Rectal smooth muscle tissue (tissue), 1 donor: ENCODE measurements at regions not wholly inside any gene's neighbourhood (a gene's known extent, or its start where the extent isn't known, plus 50 kb on each side); places are given as distances from the start of the nearest gene placed in this dataset.

Experiments
- H3K27ac ChIP-seq: one replicate; pipeline ENCODE4 v1.7.0; 2013; ENCODE audit warnings: low read depth, low read length, inconsistent platforms
- H3K27me3 ChIP-seq: one replicate; pipeline ENCODE4 v1.7.0; 2013; ENCODE audit warnings: low read length; ENCODE audit not compliant: control insufficient read depth, insufficient read depth
- H3K36me3 ChIP-seq: one replicate; pipeline ENCODE4 v1.7.0; 2013; ENCODE audit warnings: low read length; ENCODE audit not compliant: control insufficient read depth, insufficient read depth
- H3K4me1 ChIP-seq: one replicate; pipeline ENCODE4 v1.7.0; 2013; ENCODE audit warnings: low read length; ENCODE audit not compliant: control insufficient read depth, insufficient read depth
- H3K4me3 ChIP-seq: one replicate; pipeline ENCODE4 v1.7.0; 2013; ENCODE audit warnings: low read length
- H3K9ac ChIP-seq: one replicate; pipeline ENCODE4 v1.7.0; 2013; ENCODE audit warnings: low read length

GRCh38 chr4:155616117-155616516 lies 50.5 kb upstream of the GUCY1A1 start:
- Histone ChIP-seq H3K36me3 (no peaks in the 10 kb centered on the region), H3K9ac (no peak overlapping the region), H3K27me3 (no peaks in the 10 kb centered on the region), H3K4me3 (no peak overlapping the region), H3K4me1 (no peaks in the 10 kb centered on the region), H3K27ac (no peak overlapping the region)

- H3K9ac ChIP-seq: no peak overlapping the region
- H3K27ac ChIP-seq: no peak overlapping the region
- no peaks in the 10 kb centered on the region for H3K36me3 ChIP-seq
- no peaks in the 10 kb centered on the region for H3K27me3 ChIP-seq
- no peaks in the 10 kb centered on the region for H3K4me1 ChIP-seq
- no peak overlapping the region for H3K4me3 ChIP-seq
Observed at GRCh38 chr4:155615081-155615887, 51.4 kb upstream of the GUCY1A1 start.

GRCh38 chr4:155614111-155614762 lies 52.4 kb upstream of the GUCY1A1 start:
- H3K9ac ChIP-seq: no peak overlapping the region
- H3K4me3 ChIP-seq: no peak overlapping the region
- H3K4me1 ChIP-seq: no peaks in the 10 kb centered on the region
- H3K27me3 ChIP-seq: no peaks in the 10 kb centered on the region
- H3K36me3 ChIP-seq: no peaks in the 10 kb centered on the region
- H3K27ac ChIP-seq: no peak overlapping the region

GRCh38 chr4:155612074-155612473 lies 54.6 kb upstream of the GUCY1A1 start:
- Histone ChIP-seq H3K27ac (no peak overlapping the region), H3K27me3 (no peaks in the 10 kb centered on the region), H3K36me3 (no peaks in the 10 kb centered on the region)

GRCh38 chr4:155611501-155611900 lies 55.1 kb upstream of the GUCY1A1 start:
- Histone ChIP-seq H3K36me3 (no peaks in the 10 kb centered on the region), H3K27me3 (no peaks in the 10 kb centered on the region), H3K4me1 (no peaks in the 10 kb centered on the region), H3K27ac (no peak overlapping the region), H3K4me3 (no peak overlapping the region), H3K9ac (no peak overlapping the region)

More at GRCh38 chr4:155612074-155612473, 54.6 kb upstream of the GUCY1A1 start:
- Histone ChIP-seq H3K4me3 (no peak overlapping the region), H3K4me1 (no peaks in the 10 kb centered on the region), H3K9ac (no peak overlapping the region)

- H3K4me1 ChIP-seq: no peaks in the 10 kb centered on the region
- H3K27me3 ChIP-seq: no peaks in the 10 kb centered on the region
- no peak overlapping the region for H3K27ac ChIP-seq
- H3K36me3 ChIP-seq: no peaks in the 10 kb centered on the region
- no peak overlapping the region for H3K4me3 ChIP-seq
- H3K9ac ChIP-seq: no peak overlapping the region
Observed at GRCh38 chr4:155610143-155610542, 56.5 kb upstream of the GUCY1A1 start.

- H3K27ac ChIP-seq: no peak overlapping the region
- no peaks in the 10 kb centered on the region for H3K4me1 ChIP-seq
- no peak overlapping the region for H3K4me3 ChIP-seq
- no peaks in the 10 kb centered on the region for H3K27me3 ChIP-seq
- no peaks in the 10 kb centered on the region for H3K36me3 ChIP-seq
- H3K9ac ChIP-seq: no peak overlapping the region
Observed at GRCh38 chr4:155609455-155610059, 57.1 kb upstream of the GUCY1A1 start.

- no peaks in the 10 kb centered on the region for H3K36me3 ChIP-seq
- no peak overlapping the region for H3K27ac ChIP-seq
Observed at GRCh38 chr4:155608225-155608885, 58.3 kb upstream of the GUCY1A1 start.

GRCh38 chr4:155607481-155607880 lies 59.2 kb upstream of the GUCY1A1 start:
- H3K4me1 ChIP-seq: no peaks in the 10 kb centered on the region
- H3K36me3 ChIP-seq: no peaks in the 10 kb centered on the region
- H3K27ac ChIP-seq: no peak overlapping the region
- H3K27me3 ChIP-seq: no peaks in the 10 kb centered on the region
- no peak overlapping the region for H3K9ac ChIP-seq
- H3K4me3 ChIP-seq: no peak overlapping the region

More at GRCh38 chr4:155608225-155608885, 58.3 kb upstream of the GUCY1A1 start:
- no peak overlapping the region for H3K9ac ChIP-seq
- no peak overlapping the region for H3K4me3 ChIP-seq
- H3K27me3 ChIP-seq: no peaks in the 10 kb centered on the region
- H3K4me1 ChIP-seq: no peaks in the 10 kb centered on the region

GRCh38 chr4:155604718-155605626 lies 61.7 kb upstream of the GUCY1A1 start:
- H3K4me3 ChIP-seq: no peak overlapping the region
- no peaks in the 10 kb centered on the region for H3K27me3 ChIP-seq
- H3K9ac ChIP-seq: no peak overlapping the region
- no peak overlapping the region for H3K27ac ChIP-seq
- H3K4me1 ChIP-seq: no peaks in the 10 kb centered on the region
- H3K36me3 ChIP-seq: no peaks in the 10 kb centered on the region

GRCh38 chr4:155603360-155603891 lies 63.2 kb upstream of the GUCY1A1 start:
- Histone ChIP-seq H3K4me1 (no peaks in the 10 kb centered on the region), H3K9ac (no peak overlapping the region), H3K27me3 (no peaks in the 10 kb centered on the region), H3K27ac (no peak overlapping the region), H3K36me3 (no peaks in the 10 kb centered on the region), H3K4me3 (no peak overlapping the region)
